ENCODE measurements at regions not wholly inside any gene's neighbourhood (a gene's known extent, or its start where the extent isn't known, plus 50 kb on each side); places are given as distances from the start of the nearest gene placed in this dataset.

DNA sequence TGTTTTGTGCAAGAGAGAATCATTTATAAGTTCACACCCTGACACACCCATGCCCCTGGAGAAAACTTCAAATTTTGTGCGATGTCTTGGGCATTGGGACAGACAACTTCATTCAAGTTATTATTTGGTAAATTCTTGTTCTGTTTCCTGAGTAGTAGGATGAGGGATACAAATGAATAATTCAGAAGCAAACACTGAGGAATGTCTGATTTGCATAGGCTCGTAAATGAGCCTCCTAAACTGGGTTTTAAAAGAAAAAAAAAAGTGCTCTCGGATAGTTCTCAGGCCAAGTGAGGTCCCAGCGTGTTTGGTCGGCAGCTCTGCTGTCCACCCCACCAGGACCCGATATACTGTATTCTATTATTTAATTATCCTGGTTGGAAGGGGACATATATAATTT, 134.7 kb upstream of the CPM start:
- TF ChIP-seq ZSCAN23 (tag by site-specific recombination; IDR thresholded peaks at IDR 0.05): no peak
- TF ChIP-seq ZNF140 (tag by site-specific recombination; IDR thresholded peaks at IDR 0.05): no peak
- TF ChIP-seq, protein P1, sequence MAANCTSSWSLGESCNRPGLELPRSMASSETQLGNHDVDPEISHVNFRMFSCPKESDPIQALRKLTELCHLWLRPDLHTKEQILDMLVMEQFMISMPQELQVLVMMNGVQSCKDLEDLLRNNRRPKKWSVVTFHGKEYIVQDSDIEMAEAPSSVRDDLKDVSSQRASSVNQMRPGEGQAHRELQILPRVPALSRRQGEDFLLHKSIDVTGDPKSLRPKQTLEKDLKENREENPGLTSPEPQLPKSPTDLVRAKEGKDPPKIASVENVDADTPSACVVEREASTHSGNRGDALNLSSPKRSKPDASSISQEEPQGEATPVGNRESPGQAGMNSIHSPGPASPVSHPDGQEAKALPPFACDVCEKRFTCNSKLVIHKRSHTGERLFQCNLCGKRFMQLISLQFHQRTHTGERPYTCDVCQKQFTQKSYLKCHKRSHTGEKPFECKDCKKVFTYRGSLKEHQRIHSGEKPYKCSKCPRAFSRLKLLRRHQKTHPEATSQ (tag by site-specific recombination; IDR thresholded peaks at IDR 0.05): no peak
- TF ChIP-seq, protein P2, sequence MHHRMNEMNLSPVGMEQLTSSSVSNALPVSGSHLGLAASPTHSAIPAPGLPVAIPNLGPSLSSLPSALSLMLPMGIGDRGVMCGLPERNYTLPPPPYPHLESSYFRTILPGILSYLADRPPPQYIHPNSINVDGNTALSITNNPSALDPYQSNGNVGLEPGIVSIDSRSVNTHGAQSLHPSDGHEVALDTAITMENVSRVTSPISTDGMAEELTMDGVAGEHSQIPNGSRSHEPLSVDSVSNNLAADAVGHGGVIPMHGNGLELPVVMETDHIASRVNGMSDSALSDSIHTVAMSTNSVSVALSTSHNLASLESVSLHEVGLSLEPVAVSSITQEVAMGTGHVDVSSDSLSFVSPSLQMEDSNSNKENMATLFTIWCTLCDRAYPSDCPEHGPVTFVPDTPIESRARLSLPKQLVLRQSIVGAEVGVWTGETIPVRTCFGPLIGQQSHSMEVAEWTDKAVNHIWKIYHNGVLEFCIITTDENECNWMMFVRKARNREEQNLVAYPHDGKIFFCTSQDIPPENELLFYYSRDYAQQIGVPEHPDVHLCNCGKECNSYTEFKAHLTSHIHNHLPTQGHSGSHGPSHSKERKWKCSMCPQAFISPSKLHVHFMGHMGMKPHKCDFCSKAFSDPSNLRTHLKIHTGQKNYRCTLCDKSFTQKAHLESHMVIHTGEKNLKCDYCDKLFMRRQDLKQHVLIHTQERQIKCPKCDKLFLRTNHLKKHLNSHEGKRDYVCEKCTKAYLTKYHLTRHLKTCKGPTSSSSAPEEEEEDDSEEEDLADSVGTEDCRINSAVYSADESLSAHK (tag by site-specific recombination; IDR thresholded peaks at IDR 0.05): no peak
- TF ChIP-seq ZNF169 (tag by site-specific recombination; IDR thresholded peaks at IDR 0.05): no peak
- no peak for TF ChIP-seq YY2 (tag by site-specific recombination; IDR thresholded peaks at IDR 0.05)
- no peak for TF ChIP-seq ZNF830 (tag by site-specific recombination; IDR thresholded peaks at IDR 0.05; ENCODE audit: low read depth)
- no peak for TF ChIP-seq ZNF155 (tag by site-specific recombination; IDR thresholded peaks at IDR 0.05)
- no peak for TF ChIP-seq ZNF146 (tag by site-specific recombination; IDR thresholded peaks at IDR 0.05)
- no peak for TF ChIP-seq KLF8 (tag by site-specific recombination; IDR thresholded peaks at IDR 0.05)
- no peak for TF ChIP-seq ZNF24 (tag by site-specific recombination; IDR thresholded peaks at IDR 0.05)
- no peak for TF ChIP-seq ZNF311 (tag by site-specific recombination; IDR thresholded peaks at IDR 0.05; ENCODE audit: borderline replicate concordance)
- Histone ChIP-seq H3K4me3 (ENCODE audit: low read depth, low read length) (no peak overlapping the region), H3K27ac (ENCODE audit: extremely low read depth, low read depth, low read length) (no peak overlapping the region), H3K4me1 (ENCODE audit: control insufficient read depth, insufficient read depth, low read length) (no peaks in the 10 kb centered on the region), H3K9me3 (ENCODE audit: control insufficient read depth, insufficient read depth, low read depth, low read length) (no peaks in the 10 kb centered on the region), H3K36me3 (ENCODE audit: control insufficient read depth in 2 of 2, insufficient read depth in 1 of 2, low read length in 2 of 2) (no peaks in the 10 kb centered on the region)
- POLR2A ChIA-PET: no interaction called here
- CTCF ChIA-PET: interaction anchor here (0.7 kb wide), 3 partner anchors 15 to 65 kb away, joined by 3 to 10 read pairs (median 6); no protein-coding TSS in a partner anchor

DNA sequence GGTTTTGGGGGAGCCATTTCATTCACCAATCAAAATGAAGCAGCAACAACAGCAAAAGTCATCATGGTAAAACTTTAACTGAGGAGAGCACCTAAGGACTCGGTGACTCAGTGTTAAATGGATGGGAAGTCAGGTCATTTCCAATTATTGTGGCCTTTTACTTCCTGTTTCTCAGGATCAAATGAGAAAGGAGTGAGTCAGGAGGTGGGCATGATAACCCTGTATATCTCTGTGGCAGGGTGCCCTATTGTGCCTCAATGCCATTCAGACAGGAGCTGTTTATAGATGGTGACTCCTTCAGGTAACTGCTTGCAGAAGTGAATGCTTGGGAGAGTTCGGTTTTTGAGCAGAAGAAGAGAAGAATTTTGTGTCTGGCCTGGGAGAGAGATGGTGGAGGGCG, 135.5 kb upstream of the CPM start:
- Histone ChIP-seq H3K27ac (ENCODE audit: extremely low read depth, low read depth, low read length) (no peak overlapping the region), H3K9me3 (ENCODE audit: control insufficient read depth, insufficient read depth, low read depth, low read length) (no peaks in the 10 kb centered on the region), H3K36me3 (ENCODE audit: control insufficient read depth in 2 of 2, insufficient read depth in 1 of 2, low read length in 2 of 2) (no peaks in the 10 kb centered on the region), H3K4me3 (ENCODE audit: low read depth, low read length) (no peak overlapping the region), H3K4me1 (ENCODE audit: control insufficient read depth, insufficient read depth, low read length) (no peaks in the 10 kb centered on the region)
- TF ChIP-seq GLIS1 (tag by site-specific recombination; IDR thresholded peaks at IDR 0.05) (no peak), ZNF366 (tag by site-specific recombination; conservative IDR thresholded peaks at IDR 0.05) (no peak), ZNF112 (tag by site-specific recombination; IDR thresholded peaks at IDR 0.05) (no peak), ZBTB21 (tag by site-specific recombination; IDR thresholded peaks at IDR 0.05) (no peak), ZFP41 (tag by site-specific recombination; IDR thresholded peaks at IDR 0.05; ENCODE audit: borderline replicate concordance) (no peak), ZNF623 (tag by site-specific recombination; IDR thresholded peaks at IDR 0.05) (no peak), EGR2 (tag by site-specific recombination; IDR thresholded peaks at IDR 0.05; ENCODE audit: low read depth) (no peak), ZNF548 (tag by site-specific recombination; IDR thresholded peaks at IDR 0.05) (no peak)
- TF ChIP-seq, protein P3, sequence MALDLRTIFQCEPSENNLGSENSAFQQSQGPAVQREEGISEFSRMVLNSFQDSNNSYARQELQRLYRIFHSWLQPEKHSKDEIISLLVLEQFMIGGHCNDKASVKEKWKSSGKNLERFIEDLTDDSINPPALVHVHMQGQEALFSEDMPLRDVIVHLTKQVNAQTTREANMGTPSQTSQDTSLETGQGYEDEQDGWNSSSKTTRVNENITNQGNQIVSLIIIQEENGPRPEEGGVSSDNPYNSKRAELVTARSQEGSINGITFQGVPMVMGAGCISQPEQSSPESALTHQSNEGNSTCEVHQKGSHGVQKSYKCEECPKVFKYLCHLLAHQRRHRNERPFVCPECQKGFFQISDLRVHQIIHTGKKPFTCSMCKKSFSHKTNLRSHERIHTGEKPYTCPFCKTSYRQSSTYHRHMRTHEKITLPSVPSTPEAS (tag by site-specific recombination; IDR thresholded peaks at IDR 0.05): no peak
- TF ChIP-seq, protein P4, sequence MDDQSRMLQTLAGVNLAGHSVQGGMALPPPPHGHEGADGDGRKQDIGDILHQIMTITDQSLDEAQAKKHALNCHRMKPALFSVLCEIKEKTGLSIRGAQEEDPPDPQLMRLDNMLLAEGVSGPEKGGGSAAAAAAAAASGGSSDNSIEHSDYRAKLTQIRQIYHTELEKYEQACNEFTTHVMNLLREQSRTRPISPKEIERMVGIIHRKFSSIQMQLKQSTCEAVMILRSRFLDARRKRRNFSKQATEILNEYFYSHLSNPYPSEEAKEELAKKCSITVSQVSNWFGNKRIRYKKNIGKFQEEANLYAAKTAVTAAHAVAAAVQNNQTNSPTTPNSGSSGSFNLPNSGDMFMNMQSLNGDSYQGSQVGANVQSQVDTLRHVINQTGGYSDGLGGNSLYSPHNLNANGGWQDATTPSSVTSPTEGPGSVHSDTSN (CRISPR knock-in tag; IDR thresholded peaks at IDR 0.05): no peak
- CTCF ChIA-PET: interaction anchor here (0.6 to 0.7 kb wide), 4 partner anchors 15 to 1729 kb away, joined by 3 to 10 read pairs (median 4); no protein-coding TSS in a partner anchor
- POLR2A ChIA-PET: no interaction called here

Data from HEK293 (cell line).